Gastroesophageal sphincter (tissue), 4 donors: ENCODE measurements at regions not wholly inside any gene's neighbourhood (a gene's known extent, or its start where the extent isn't known, plus 50 kb on each side); places are given as distances from the start of the nearest gene placed in this dataset.
"Not testable (repeated sequence)": the region's sequence is repeated elsewhere in the genome, so short reads cannot be mapped to it uniquely, and the experiment has no call there.

ENCODE experiments used
- ATAC-seq: fragments of 150-250 bp; one replicate; pipeline ENCODE4 v1.9.1; 2016; ENCODE audit warnings: mild to moderate bottlenecking, moderate library complexity
- H3K27ac ChIP-seq, 4 donors: fragments of 200-600 bp; sonication (generic) in 3 of 4; 1 replicate in 3 of 4; 2 replicates in 1 of 4; pipeline ENCODE4 v1.5.1; 2016 to 2019
- H3K27me3 ChIP-seq: fragments of 200-600 bp; sonication (generic); one replicate; pipeline ENCODE4 v1.5.1; 2019
- H3K36me3 ChIP-seq, 2 donors: fragments of 200-600 bp; sonication (generic); one replicate each; pipeline ENCODE4 v1.5.1; 2019; ENCODE audit warnings: control low read depth in 1 of 2
- H3K4me1 ChIP-seq, 3 donors: fragments of 200-600 bp; sonication (generic); 1 replicate in 2 of 3; 2 replicates in 1 of 3; pipeline ENCODE4 v1.5.1; 2016 to 2019; ENCODE audit warnings: control low read depth in 2 of 3
- H3K4me3 ChIP-seq, 2 donors: fragments of 200-600 bp; sonication (generic); one replicate each; pipeline ENCODE4 v1.5.1; 2019; ENCODE audit warnings: mild to moderate bottlenecking in 1 of 2, moderate library complexity in 1 of 2
- H3K9me3 ChIP-seq, 3 donors: fragments of 200-600 bp; sonication (generic); one replicate each; pipeline ENCODE4 v1.5.1; 2017 to 2019; ENCODE audit warnings: control low read depth in 2 of 3
- EP300 ChIP-seq: sonication (generic); formaldehyde crosslinking; IDR thresholded peaks from one replicate; pipeline ENCODE4 v1.6.1; 2017; ENCODE audit warnings: antibody characterized with exemption, mild to moderate bottlenecking
- POLR2A ChIP-seq, 2 donors: fragments of 450-650 bp; IDR thresholded peaks; one replicate each; pipeline ENCODE4 v1.6.1; 2017; ENCODE audit warnings: antibody characterized with exemption in 2 of 2, mild to moderate bottlenecking in 2 of 2, moderate library complexity in 1 of 2
- POLR2AphosphoS5 ChIP-seq: sonication (generic); formaldehyde crosslinking; IDR thresholded peaks from one replicate; pipeline ENCODE4 v1.6.1; 2017; ENCODE audit warnings: antibody characterized with exemption
- WGBS, 2 donors: methylation state at CpG; one replicate each; pipeline ENCODE4 v1.1.5; 2018; ENCODE audit warnings: low coverage in 1 of 2; 5-methylcytosine and 5-hydroxymethylcytosine counted together
- TF ChIP-seq, protein P1 (sequence below), 4 experiments: fragments of 200-600 bp in 2 of 4; fragments of 450-650 bp in 2 of 4; sonication (generic) in 1 of 4; IDR thresholded peaks; one replicate each; pipeline ENCODE4 v1.5.1; 2017 to 2019; ENCODE audit warnings: antibody characterized with exemption in 4 of 4, mild to moderate bottlenecking in 2 of 4, moderate library complexity in 2 of 4

- TF ChIP-seq POLR2AphosphoS5 = no peak
- TF ChIP-seq POLR2A (IDR thresholded peaks at IDR 0.05) = no peak
- no peak for TF ChIP-seq EP300
- TF ChIP-seq, protein P1, sequence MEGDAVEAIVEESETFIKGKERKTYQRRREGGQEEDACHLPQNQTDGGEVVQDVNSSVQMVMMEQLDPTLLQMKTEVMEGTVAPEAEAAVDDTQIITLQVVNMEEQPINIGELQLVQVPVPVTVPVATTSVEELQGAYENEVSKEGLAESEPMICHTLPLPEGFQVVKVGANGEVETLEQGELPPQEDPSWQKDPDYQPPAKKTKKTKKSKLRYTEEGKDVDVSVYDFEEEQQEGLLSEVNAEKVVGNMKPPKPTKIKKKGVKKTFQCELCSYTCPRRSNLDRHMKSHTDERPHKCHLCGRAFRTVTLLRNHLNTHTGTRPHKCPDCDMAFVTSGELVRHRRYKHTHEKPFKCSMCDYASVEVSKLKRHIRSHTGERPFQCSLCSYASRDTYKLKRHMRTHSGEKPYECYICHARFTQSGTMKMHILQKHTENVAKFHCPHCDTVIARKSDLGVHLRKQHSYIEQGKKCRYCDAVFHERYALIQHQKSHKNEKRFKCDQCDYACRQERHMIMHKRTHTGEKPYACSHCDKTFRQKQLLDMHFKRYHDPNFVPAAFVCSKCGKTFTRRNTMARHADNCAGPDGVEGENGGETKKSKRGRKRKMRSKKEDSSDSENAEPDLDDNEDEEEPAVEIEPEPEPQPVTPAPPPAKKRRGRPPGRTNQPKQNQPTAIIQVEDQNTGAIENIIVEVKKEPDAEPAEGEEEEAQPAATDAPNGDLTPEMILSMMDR (IDR thresholded peaks at IDR 0.05) = no peak
- no peak overlapping the region for H3K27ac ChIP-seq
These were observed 617.7 kb upstream of the SMIM31 start for GRCh38 chr4:164136180-164136616.

DNA sequence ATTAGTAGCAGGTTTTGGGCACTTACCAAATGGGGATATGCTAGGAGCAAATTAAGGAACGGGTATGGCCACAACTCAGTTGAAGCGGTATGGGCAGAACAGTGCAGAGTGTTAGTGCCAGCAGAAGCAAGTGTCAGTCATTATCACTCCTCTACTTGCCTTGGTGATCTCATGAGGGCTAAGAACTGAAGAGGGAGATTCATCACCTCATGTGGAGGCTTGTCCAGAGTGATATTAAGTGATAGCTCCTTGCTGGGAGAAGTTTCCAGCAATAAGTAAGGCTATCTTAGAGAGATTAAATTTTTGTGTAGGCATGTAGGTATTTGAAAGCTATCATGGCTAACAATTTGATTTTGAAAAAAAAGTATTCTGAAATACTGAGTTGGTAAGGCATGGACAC is 615.4 kb upstream of the SMIM31 start:
- WGBS, 2 donors = 92 to 94% methylated on average over 2 of the region's 2 CpGs
- H3K4me3 ChIP-seq = no peak overlapping the region
- no peaks in the 10 kb centered on the region for H3K9me3 ChIP-seq
- TF ChIP-seq POLR2A (IDR thresholded peaks at IDR 0.05) = no peak
- no peak for TF ChIP-seq EP300
- no peak for TF ChIP-seq POLR2AphosphoS5
- TF ChIP-seq, protein P1 (IDR thresholded peaks at IDR 0.05) = no peak
- H3K36me3 ChIP-seq = no peaks in the 10 kb centered on the region
- H3K27me3 ChIP-seq = no peaks in the 10 kb centered on the region
- no peak for ATAC-seq
- no peak overlapping the region for H3K27ac ChIP-seq
- H3K4me1 ChIP-seq = no peaks in the 10 kb centered on the region

More at GRCh38 chr4:164136180-164136616, 617.7 kb upstream of the SMIM31 start:
- Histone ChIP-seq H3K27me3 (no peaks in the 10 kb centered on the region), H3K9me3 (no peaks in the 10 kb centered on the region), H3K36me3 (no peaks in the 10 kb centered on the region), H3K4me1 (no peaks in the 10 kb centered on the region), H3K4me3 (no peak overlapping the region)
- no peak for ATAC-seq
- WGBS, 2 donors = 80% methylated on average over 1 of the region's 2 CpGs; no CpG with 5 or more reads in 1 of the 2 donors

DNA sequence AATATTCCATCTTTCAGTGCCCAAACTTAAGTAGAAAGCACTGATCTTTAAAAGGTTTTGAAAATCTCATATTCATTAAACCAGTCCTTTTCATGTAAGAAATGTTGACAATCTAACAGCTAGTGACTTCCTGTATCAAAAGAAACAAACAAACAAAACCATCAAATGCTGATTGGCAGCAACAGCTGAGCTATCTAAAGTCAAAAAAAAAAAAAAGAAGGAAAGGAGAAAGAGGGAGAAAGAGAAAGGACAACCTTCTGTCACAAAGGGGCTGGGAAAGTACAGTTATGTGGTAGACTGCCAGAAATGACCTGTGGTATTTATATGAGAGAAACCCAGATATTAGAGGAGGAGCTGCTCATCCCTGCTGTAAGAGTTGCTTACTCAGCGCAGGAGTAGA is 614.6 kb upstream of the SMIM31 start:
- 89 to 93% methylated on average over 1 of the region's 1 CpG for WGBS, 2 donors
- no peak for ATAC-seq
- Histone ChIP-seq H3K36me3 (no peaks in the 10 kb centered on the region), H3K27me3 (no peaks in the 10 kb centered on the region), H3K4me1 (no peaks in the 10 kb centered on the region), H3K27ac (no peak overlapping the region), H3K4me3 (no peak overlapping the region), H3K9me3 (no peaks in the 10 kb centered on the region)
- TF ChIP-seq POLR2A (IDR thresholded peaks at IDR 0.05) (no peak), POLR2AphosphoS5 (no peak), EP300 (no peak)
- TF ChIP-seq, protein P1 (IDR thresholded peaks at IDR 0.05) = no peak

DNA sequence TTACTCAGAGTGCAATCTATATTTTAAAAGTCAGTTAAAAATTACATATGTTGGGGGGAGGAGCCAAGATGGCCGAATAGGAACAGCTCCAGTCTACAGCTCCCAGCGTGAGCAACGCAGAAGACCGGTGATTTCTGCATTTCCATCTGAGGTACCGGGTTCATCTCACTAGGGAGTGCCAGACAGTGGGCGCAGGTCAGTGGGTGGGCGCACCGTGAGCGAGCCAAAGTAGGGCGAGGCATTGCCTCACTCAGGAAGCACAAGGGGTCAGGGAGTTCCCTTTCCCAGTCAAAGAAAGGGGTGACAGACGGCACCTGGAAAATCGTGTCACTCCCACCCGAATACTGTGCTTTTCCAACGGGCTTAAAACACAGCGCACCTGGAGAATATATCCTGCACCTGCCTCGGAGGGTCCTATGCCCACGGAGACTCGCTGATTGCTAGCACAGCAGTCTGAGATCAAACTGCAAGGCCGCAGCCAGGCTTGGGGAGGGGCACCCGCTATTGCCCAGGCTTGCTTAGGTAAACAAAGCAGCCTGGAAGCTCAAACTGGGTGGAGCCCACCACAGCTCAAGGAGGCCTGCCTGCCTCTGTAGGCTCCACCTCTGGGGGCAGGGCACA is 612.1 kb upstream of the SMIM31 start:
- not testable (repeated sequence) for H3K27ac ChIP-seq, H3K27me3 ChIP-seq, H3K9me3 ChIP-seq, H3K36me3 ChIP-seq, H3K4me1 ChIP-seq, H3K4me3 ChIP-seq, ATAC-seq
- 82% methylated on average over 6 of the region's 20 CpGs; no CpG with 5 or more reads in 1 of the 2 donors for WGBS, 2 donors

GRCh38 chr4:164154416-164154815 is 599.5 kb upstream of the SMIM31 start:
- no peaks in the 10 kb centered on the region for H3K27me3 ChIP-seq
- WGBS, 2 donors = 81% methylated on average over 3 of the region's 4 CpGs; no CpG with 5 or more reads in 1 of the 2 donors
- no peaks in the 10 kb centered on the region for H3K4me1 ChIP-seq
- peaks cover 0 to 5% (median 0%) of the 10 kb centered on the region in 3 donors for H3K9me3 ChIP-seq
- ATAC-seq = no peak
- H3K36me3 ChIP-seq = no peaks in the 10 kb centered on the region
- H3K4me3 ChIP-seq = no peak overlapping the region
- no peak overlapping the region for H3K27ac ChIP-seq
- TF ChIP-seq, protein P1 (IDR thresholded peaks at IDR 0.05) = no peak
- TF ChIP-seq POLR2A (IDR thresholded peaks at IDR 0.05) (no peak), EP300 (no peak)
